Stimulated activated naive CD4-positive, alpha-beta T cell (primary cell): ENCODE measurements at regions not wholly inside any gene's neighbourhood (a gene's known extent, or its start where the extent isn't known, plus 50 kb on each side); places are given as distances from the start of the nearest gene placed in this dataset.

Experiments
- DNase-seq, 6 experiments: peaks; one replicate each; lab custom pipeline; 2025; lab: John Stamatoyannopoulos, UW

- no peak for DNase-seq
These were observed 77.2 kb downstream of the HIF1AN start for GRCh38 chr10:100612601-100613595.

- no peak for DNase-seq
These were observed 78.1 kb downstream of the HIF1AN start for GRCh38 chr10:100613846-100614245.

- no peak for DNase-seq
These were observed 78.8 kb downstream of the HIF1AN start for GRCh38 chr10:100614429-100615095.

- no peak for DNase-seq
These were observed 79.5 kb downstream of the HIF1AN start for GRCh38 chr10:100615241-100615640.

GRCh38 chr10:100615908-100616307, 80.2 kb downstream of the HIF1AN start:
- DNase-seq: no peak

- no peak for DNase-seq
These were observed 82.4 kb downstream of the HIF1AN start for GRCh38 chr10:100618091-100618615.

- DNase-seq: no peak
These were observed 83.0 kb downstream of the HIF1AN start for GRCh38 chr10:100618632-100619255.

GRCh38 chr10:100620087-100620835, 84.5 kb downstream of the HIF1AN start:
- no peak for DNase-seq

GRCh38 chr10:100621360-100622205, 85.8 kb downstream of the HIF1AN start:
- peak in 4 of 6 experiments; percentile 1 to 48 (median 24) for DNase-seq

- DNase-seq: no peak
These were observed 87.2 kb downstream of the HIF1AN start for GRCh38 chr10:100622946-100623345.

GRCh38 chr10:100623521-100624230, 87.9 kb downstream of the HIF1AN start:
- DNase-seq: no peak

- no peak for DNase-seq
These were observed 88.6 kb downstream of the HIF1AN start for GRCh38 chr10:100624298-100624697.

GRCh38 chr10:100625816-100626215, 90.1 kb downstream of the HIF1AN start:
- no peak for DNase-seq

GRCh38 chr10:100628061-100628460, 92.3 kb downstream of the HIF1AN start:
- DNase-seq: no peak

GRCh38 chr10:100631192-100631591, 95.4 kb downstream of the HIF1AN start:
- no peak for DNase-seq

- no peak for DNase-seq
These were observed 96.3 kb downstream of the HIF1AN start for GRCh38 chr10:100632027-100632426.

- no peak for DNase-seq
These were observed 98.3 kb downstream of the HIF1AN start for GRCh38 chr10:100634034-100634433.

GRCh38 chr10:100636848-100637553, 101.3 kb downstream of the HIF1AN start:
- no peak for DNase-seq

GRCh38 chr10:100637785-100638184, 102.0 kb downstream of the HIF1AN start:
- DNase-seq: no peak
